Hepatocyte (in vitro differentiated cells): ENCODE measurements at regions not wholly inside any gene's neighbourhood (a gene's known extent, or its start where the extent isn't known, plus 50 kb on each side); places are given as distances from the start of the nearest gene placed in this dataset.

Experiments
- DNase-seq: peaks from one replicate; pipeline ENCODE4 v3.0.0-alpha.2; 2016; ENCODE audit warnings: low spot score
- H2AFZ ChIP-seq: fragments of 200-600 bp; sonication (generic); 2 replicates; pipeline ENCODE4 v1.6.0; 2016; ENCODE audit warnings: antibody characterized with exemption, mild to moderate bottlenecking
- H3K27ac ChIP-seq: fragments of 200-600 bp; sonication (generic); 2 replicates; pipeline ENCODE4 v1.5.1; 2016; ENCODE audit warnings: mild to moderate bottlenecking
- H3K27me3 ChIP-seq: fragments of 200-600 bp; sonication (generic); 2 replicates; pipeline ENCODE4 v1.6.1; 2016
- H3K36me3 ChIP-seq: fragments of 200-600 bp; sonication (generic); replicated peaks from 2 replicates; pipeline ENCODE4 v1.5.1; 2016; ENCODE audit warnings: low read depth; ENCODE audit not compliant: insufficient read depth
- H3K4me1 ChIP-seq: fragments of 200-600 bp; sonication (generic); 2 replicates; pipeline ENCODE4 v1.5.1; 2016; ENCODE audit warnings: mild to moderate bottlenecking, moderate library complexity; ENCODE audit not compliant: insufficient read depth
- H3K4me2 ChIP-seq: fragments of 200-600 bp; sonication (generic); 2 replicates; pipeline ENCODE4 v1.6.0; 2016
- H3K4me3 ChIP-seq: fragments of 200-600 bp; sonication (generic); 2 replicates; pipeline ENCODE4 v1.5.1; 2016; ENCODE audit warnings: mild to moderate bottlenecking
- H3K79me2 ChIP-seq: fragments of 200-600 bp; sonication (generic); 2 replicates; pipeline ENCODE4 v1.6.0; 2017; ENCODE audit warnings: mild to moderate bottlenecking
- H3K9me2 ChIP-seq: fragments of 200-600 bp; sonication (generic); replicated peaks from 2 replicates; pipeline ENCODE4 v1.6.0; 2017; ENCODE audit warnings: mild to moderate bottlenecking; ENCODE audit not compliant: insufficient read depth
- H3K9me3 ChIP-seq: fragments of 200-600 bp; sonication (generic); 2 replicates; pipeline ENCODE4 v1.5.1; 2016; ENCODE audit warnings: low read depth, mild to moderate bottlenecking
- H4K20me1 ChIP-seq: fragments of 200-600 bp; sonication (generic); 2 replicates; pipeline ENCODE4 v1.6.0; 2016; ENCODE audit warnings: mild to moderate bottlenecking; ENCODE audit not compliant: insufficient read depth, poor library complexity, severe bottlenecking
- EZH2 ChIP-seq: fragments of 200-600 bp; sonication (generic); IDR thresholded peaks from 2 replicates; pipeline ENCODE4 v1.6.1; 2016; ENCODE audit warnings: antibody characterized with exemption, mild to moderate bottlenecking, borderline replicate concordance
- EZH2phosphoT487 ChIP-seq: fragments of 200-600 bp; sonication (generic); IDR thresholded peaks from one replicate; pipeline ENCODE4 v1.6.1; 2018; ENCODE audit warnings: antibody characterized with exemption, mild to moderate bottlenecking, low read depth, moderate library complexity; ENCODE audit not compliant: unreplicated experiment, severe bottlenecking
- WGBS: methylation state at CpG from one replicate; pipeline ENCODE4 v1.1.6; 2016; ENCODE audit warnings: low lambda C conversion rate; ENCODE audit errors: missing lambda C conversion rate; 5-methylcytosine and 5-hydroxymethylcytosine counted together
- TF ChIP-seq, protein P1 (sequence below): fragments of 200-600 bp; sonication (generic); IDR thresholded peaks from 2 replicates; pipeline ENCODE4 v1.5.1; 2016; ENCODE audit warnings: antibody characterized with exemption, mild to moderate bottlenecking; ENCODE audit not compliant: poor library complexity

DNA sequence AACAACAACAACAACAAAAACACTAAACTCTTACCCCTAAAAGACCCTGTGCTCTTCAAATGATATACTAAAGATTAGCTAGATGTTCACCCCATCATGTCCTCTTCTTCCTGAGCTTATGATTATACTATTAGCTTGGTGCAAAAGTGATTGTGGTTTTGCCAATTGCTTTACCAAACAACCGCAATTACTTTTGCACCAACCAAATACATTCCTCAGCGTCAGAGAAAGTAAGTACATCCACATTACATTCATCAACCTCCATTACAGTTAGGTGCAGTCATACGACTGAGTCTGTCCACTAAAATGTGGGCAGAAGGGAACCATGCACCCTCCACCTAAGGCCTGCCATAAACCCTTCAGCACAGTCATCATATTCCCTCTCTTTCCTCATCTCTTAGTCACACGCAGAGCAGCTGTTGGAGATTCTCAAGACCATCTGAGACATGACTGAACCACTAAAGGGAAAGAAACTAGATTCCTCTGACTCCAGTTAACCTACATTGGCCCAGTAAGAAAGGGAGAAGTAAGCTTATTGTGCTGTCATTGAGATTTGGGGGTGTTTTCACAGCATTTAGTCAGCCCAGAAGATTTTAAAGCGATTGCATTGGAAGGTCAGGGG lies 181.6 kb upstream of the TLE4 start:
- no peak overlapping the region for H2AFZ ChIP-seq
- H3K27me3 ChIP-seq, result no peaks in the 10 kb centered on the region
- H3K9me3 ChIP-seq, result no peaks in the 10 kb centered on the region
- no peak overlapping the region for H3K4me2 ChIP-seq
- no peaks in the 10 kb centered on the region for H3K79me2 ChIP-seq
- H4K20me1 ChIP-seq, result no peaks in the 10 kb centered on the region
- TF ChIP-seq EZH2, result no peak
- no peak for TF ChIP-seq EZH2phosphoT487
- TF ChIP-seq, protein P1, sequence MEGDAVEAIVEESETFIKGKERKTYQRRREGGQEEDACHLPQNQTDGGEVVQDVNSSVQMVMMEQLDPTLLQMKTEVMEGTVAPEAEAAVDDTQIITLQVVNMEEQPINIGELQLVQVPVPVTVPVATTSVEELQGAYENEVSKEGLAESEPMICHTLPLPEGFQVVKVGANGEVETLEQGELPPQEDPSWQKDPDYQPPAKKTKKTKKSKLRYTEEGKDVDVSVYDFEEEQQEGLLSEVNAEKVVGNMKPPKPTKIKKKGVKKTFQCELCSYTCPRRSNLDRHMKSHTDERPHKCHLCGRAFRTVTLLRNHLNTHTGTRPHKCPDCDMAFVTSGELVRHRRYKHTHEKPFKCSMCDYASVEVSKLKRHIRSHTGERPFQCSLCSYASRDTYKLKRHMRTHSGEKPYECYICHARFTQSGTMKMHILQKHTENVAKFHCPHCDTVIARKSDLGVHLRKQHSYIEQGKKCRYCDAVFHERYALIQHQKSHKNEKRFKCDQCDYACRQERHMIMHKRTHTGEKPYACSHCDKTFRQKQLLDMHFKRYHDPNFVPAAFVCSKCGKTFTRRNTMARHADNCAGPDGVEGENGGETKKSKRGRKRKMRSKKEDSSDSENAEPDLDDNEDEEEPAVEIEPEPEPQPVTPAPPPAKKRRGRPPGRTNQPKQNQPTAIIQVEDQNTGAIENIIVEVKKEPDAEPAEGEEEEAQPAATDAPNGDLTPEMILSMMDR, result no peak
- H3K4me1 ChIP-seq, result no peaks in the 10 kb centered on the region
- H3K27ac ChIP-seq, result no peak overlapping the region
- peak; percentile 4 for DNase-seq
- 80% methylated on average over 5 of the region's 5 CpGs for WGBS
- no peaks in the 10 kb centered on the region for H3K9me2 ChIP-seq
- H3K4me3 ChIP-seq, result no peak overlapping the region
- H3K36me3 ChIP-seq, result no peaks in the 10 kb centered on the region

DNA sequence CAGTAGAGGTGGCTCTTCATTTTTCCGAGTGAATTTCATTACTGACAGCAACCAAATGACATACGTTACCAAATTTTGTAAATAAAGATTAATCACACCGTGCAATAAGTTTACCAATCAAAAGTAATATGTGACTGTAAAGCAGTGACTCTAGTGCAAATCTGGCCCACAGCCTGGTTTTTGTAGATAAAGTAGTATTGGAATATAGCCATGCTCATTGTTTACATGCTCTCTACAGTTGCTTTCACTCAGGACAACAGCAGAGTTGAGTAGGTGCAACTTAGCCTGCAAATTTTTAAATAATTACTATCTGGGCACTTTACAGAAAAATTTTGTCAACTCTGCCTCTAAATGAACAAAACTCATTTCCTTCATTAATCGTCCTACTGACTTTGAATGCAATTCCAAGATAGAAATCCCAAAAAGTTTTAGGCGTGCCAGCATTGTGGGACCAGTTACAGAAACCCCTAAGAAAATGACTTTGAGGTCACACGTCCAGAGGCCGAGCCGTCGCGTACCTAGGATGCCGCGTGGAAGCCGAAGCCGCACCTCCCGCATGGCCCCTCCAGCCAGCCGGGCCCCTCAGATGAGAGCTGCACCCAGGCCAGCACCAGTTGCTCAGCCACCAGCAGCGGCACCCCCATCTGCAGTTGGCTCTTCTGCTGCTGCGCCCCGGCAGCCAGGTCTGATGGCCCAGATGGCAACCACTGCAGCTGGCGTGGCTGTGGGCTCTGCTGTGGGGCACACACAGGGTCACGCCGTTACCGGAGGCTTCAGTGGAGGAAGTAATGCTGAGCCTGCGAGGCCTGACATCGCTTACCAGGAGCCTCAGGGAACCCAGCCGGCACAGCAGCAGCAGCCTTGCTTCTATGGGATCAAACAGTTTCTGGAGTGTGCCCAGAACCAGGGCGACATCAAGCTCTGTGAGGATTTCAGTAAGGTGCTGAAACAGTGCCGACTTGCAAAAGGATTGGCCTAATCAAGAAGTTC lies 180.7 kb upstream of the TLE4 start:
- Histone ChIP-seq H3K4me2 (no peak overlapping the region), H3K4me3 (no peak overlapping the region), H4K20me1 (no peaks in the 10 kb centered on the region), H3K27ac (no peak overlapping the region), H3K9me2 (no peaks in the 10 kb centered on the region), H3K79me2 (no peaks in the 10 kb centered on the region), H3K36me3 (no peaks in the 10 kb centered on the region), H3K9me3 (no peaks in the 10 kb centered on the region), H3K4me1 (no peaks in the 10 kb centered on the region), H3K27me3 (no peaks in the 10 kb centered on the region), H2AFZ (no peak overlapping the region)
- no peak for DNase-seq
- TF ChIP-seq, protein P1, result no peak
- TF ChIP-seq EZH2 (no peak), EZH2phosphoT487 (no peak)
- 94% methylated on average over 28 of the region's 28 CpGs for WGBS

DNA sequence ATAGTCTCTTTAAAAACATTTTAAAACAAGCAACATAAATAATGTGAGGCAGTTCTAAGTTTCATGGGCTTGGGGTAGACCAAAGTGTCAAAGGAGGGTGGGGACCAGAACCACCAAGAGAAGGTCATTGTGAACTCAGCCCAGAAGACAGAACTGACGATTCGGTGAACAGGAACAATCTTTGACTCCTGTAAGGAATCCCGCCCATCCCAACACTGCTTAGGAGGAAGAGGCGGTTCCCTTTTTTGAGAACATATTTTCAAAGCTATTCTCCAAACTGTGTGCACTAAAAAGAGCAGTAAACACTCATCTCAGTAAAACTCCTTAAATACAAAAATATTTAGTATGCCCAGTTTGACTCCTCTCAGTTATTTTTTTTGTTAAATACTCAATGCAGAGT lies 176.5 kb upstream of the TLE4 start:
- H3K79me2 ChIP-seq, result no peaks in the 10 kb centered on the region
- H3K4me3 ChIP-seq, result no peak overlapping the region
- H4K20me1 ChIP-seq, result no peaks in the 10 kb centered on the region
- H2AFZ ChIP-seq, result no peak overlapping the region
- 77% methylated on average over 4 of the region's 4 CpGs for WGBS
- TF ChIP-seq, protein P1, result no peak
- TF ChIP-seq EZH2 (no peak), EZH2phosphoT487 (no peak)
- H3K27me3 ChIP-seq, result no peaks in the 10 kb centered on the region
- H3K27ac ChIP-seq, result no peak overlapping the region
- H3K4me1 ChIP-seq, result no peaks in the 10 kb centered on the region
- H3K4me2 ChIP-seq, result no peak overlapping the region
- no peaks in the 10 kb centered on the region for H3K9me3 ChIP-seq
- H3K9me2 ChIP-seq, result no peaks in the 10 kb centered on the region
- no peak for DNase-seq
- no peaks in the 10 kb centered on the region for H3K36me3 ChIP-seq
